ENCODE measurements at regions not wholly inside any gene's neighbourhood (a gene's known extent, or its start where the extent isn't known, plus 50 kb on each side); places are given as distances from the start of the nearest gene placed in this dataset.

- TF ChIP-seq, protein P1, sequence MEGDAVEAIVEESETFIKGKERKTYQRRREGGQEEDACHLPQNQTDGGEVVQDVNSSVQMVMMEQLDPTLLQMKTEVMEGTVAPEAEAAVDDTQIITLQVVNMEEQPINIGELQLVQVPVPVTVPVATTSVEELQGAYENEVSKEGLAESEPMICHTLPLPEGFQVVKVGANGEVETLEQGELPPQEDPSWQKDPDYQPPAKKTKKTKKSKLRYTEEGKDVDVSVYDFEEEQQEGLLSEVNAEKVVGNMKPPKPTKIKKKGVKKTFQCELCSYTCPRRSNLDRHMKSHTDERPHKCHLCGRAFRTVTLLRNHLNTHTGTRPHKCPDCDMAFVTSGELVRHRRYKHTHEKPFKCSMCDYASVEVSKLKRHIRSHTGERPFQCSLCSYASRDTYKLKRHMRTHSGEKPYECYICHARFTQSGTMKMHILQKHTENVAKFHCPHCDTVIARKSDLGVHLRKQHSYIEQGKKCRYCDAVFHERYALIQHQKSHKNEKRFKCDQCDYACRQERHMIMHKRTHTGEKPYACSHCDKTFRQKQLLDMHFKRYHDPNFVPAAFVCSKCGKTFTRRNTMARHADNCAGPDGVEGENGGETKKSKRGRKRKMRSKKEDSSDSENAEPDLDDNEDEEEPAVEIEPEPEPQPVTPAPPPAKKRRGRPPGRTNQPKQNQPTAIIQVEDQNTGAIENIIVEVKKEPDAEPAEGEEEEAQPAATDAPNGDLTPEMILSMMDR (IDR thresholded peaks at IDR 0.05; ENCODE audit: insufficient read depth, low read length), result no peak
- TF ChIP-seq, protein P2, sequence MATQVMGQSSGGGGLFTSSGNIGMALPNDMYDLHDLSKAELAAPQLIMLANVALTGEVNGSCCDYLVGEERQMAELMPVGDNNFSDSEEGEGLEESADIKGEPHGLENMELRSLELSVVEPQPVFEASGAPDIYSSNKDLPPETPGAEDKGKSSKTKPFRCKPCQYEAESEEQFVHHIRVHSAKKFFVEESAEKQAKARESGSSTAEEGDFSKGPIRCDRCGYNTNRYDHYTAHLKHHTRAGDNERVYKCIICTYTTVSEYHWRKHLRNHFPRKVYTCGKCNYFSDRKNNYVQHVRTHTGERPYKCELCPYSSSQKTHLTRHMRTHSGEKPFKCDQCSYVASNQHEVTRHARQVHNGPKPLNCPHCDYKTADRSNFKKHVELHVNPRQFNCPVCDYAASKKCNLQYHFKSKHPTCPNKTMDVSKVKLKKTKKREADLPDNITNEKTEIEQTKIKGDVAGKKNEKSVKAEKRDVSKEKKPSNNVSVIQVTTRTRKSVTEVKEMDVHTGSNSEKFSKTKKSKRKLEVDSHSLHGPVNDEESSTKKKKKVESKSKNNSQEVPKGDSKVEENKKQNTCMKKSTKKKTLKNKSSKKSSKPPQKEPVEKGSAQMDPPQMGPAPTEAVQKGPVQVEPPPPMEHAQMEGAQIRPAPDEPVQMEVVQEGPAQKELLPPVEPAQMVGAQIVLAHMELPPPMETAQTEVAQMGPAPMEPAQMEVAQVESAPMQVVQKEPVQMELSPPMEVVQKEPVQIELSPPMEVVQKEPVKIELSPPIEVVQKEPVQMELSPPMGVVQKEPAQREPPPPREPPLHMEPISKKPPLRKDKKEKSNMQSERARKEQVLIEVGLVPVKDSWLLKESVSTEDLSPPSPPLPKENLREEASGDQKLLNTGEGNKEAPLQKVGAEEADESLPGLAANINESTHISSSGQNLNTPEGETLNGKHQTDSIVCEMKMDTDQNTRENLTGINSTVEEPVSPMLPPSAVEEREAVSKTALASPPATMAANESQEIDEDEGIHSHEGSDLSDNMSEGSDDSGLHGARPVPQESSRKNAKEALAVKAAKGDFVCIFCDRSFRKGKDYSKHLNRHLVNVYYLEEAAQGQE (IDR thresholded peaks at IDR 0.05; ENCODE audit: insufficient replicate concordance, low read depth), result no peak
These were observed 81.5 kb downstream of the RBM43 start for GRCh38 chr2:151180123-151180522.
